MM.1S (cell line): ENCODE measurements at regions not wholly inside any gene's neighbourhood (a gene's known extent, or its start where the extent isn't known, plus 50 kb on each side); places are given as distances from the start of the nearest gene placed in this dataset.

Experiments
- EZH2 ChIP-seq: fragments of 300-600 bp; sonication (generic); optimal IDR thresholded peaks from 2 replicates; pipeline ENCODE3; 2017; ENCODE audit warnings: low read depth, mild to moderate bottlenecking, antibody characterized with exemption, low read length, mixed read lengths
- TF ChIP-seq, protein P1 (sequence below): fragments of 300-600 bp; sonication (generic); IDR thresholded peaks from 2 replicates; pipeline ENCODE4 v1.5.1; 2016; ENCODE audit warnings: antibody characterized with exemption, low read length, mixed read lengths

DNA sequence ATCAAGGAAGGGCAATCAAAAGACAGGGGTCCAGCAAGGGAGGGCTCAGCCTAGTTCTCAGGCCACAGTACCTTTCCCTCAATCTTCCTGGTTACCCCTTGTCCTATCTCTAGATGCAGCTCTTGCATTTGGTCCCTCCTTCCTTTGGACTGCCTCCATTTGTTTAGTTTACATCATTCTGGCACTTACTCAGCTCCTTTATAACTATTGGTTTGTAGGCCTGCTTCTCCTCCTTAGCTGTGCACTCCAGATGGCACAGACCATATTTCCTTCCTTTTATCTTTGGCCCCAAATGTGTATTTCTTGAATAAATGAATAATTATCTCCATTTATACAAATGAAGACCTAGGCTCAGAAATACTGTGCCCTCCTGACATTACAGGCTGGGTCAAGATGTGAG lies 92.3 kb upstream of the AMOTL1 start:
- TF ChIP-seq, protein P1, sequence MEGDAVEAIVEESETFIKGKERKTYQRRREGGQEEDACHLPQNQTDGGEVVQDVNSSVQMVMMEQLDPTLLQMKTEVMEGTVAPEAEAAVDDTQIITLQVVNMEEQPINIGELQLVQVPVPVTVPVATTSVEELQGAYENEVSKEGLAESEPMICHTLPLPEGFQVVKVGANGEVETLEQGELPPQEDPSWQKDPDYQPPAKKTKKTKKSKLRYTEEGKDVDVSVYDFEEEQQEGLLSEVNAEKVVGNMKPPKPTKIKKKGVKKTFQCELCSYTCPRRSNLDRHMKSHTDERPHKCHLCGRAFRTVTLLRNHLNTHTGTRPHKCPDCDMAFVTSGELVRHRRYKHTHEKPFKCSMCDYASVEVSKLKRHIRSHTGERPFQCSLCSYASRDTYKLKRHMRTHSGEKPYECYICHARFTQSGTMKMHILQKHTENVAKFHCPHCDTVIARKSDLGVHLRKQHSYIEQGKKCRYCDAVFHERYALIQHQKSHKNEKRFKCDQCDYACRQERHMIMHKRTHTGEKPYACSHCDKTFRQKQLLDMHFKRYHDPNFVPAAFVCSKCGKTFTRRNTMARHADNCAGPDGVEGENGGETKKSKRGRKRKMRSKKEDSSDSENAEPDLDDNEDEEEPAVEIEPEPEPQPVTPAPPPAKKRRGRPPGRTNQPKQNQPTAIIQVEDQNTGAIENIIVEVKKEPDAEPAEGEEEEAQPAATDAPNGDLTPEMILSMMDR = no peak
- TF ChIP-seq EZH2 = no peak
